GM12873 (cell line): ENCODE measurements at regions not wholly inside any gene's neighbourhood (a gene's known extent, or its start where the extent isn't known, plus 50 kb on each side); places are given as distances from the start of the nearest gene placed in this dataset.

Source experiments
- TF ChIP-seq, protein P1 (sequence below): IDR thresholded peaks from 2 replicates; pipeline ENCODE4 v1.5.1; 2012; ENCODE audit warnings: low read depth, mild to moderate bottlenecking, moderate library complexity, low read length, control low read depth; ENCODE audit not compliant: insufficient read depth; ENCODE audit errors: missing control alignments

GRCh38 chr12:3929875-3930615 lies 56.8 kb upstream of the PARP11 start:
- TF ChIP-seq, protein P1, sequence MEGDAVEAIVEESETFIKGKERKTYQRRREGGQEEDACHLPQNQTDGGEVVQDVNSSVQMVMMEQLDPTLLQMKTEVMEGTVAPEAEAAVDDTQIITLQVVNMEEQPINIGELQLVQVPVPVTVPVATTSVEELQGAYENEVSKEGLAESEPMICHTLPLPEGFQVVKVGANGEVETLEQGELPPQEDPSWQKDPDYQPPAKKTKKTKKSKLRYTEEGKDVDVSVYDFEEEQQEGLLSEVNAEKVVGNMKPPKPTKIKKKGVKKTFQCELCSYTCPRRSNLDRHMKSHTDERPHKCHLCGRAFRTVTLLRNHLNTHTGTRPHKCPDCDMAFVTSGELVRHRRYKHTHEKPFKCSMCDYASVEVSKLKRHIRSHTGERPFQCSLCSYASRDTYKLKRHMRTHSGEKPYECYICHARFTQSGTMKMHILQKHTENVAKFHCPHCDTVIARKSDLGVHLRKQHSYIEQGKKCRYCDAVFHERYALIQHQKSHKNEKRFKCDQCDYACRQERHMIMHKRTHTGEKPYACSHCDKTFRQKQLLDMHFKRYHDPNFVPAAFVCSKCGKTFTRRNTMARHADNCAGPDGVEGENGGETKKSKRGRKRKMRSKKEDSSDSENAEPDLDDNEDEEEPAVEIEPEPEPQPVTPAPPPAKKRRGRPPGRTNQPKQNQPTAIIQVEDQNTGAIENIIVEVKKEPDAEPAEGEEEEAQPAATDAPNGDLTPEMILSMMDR, result no peak

- TF ChIP-seq, protein P1, result no peak
Observed at GRCh38 chr12:3928538-3929184, 55.5 kb upstream of the PARP11 start.

DNA sequence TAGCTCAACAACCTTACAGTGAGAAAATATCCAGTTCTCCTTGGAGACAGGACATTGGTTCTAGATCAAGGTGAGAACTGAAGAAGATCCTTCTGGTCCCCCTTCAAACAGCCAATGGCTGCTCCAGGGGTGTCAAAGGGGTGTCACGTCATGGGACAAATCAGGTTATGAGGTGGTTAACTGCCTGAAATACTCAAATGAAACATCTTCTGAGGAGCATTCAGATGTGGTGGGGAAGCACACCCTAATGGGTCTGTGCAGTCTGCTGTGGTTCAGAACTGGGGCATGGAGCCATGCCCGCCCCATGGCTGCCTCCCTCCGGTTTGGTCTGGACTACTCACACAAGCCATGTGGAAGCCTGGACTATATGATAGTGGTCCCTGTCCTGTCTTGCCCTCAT lies 52.4 kb upstream of the PARP11 start:
- TF ChIP-seq, protein P1, result no peak

- TF ChIP-seq, protein P1, result no peak
Observed at GRCh38 chr12:3924761-3925160, 51.6 kb upstream of the PARP11 start.

DNA sequence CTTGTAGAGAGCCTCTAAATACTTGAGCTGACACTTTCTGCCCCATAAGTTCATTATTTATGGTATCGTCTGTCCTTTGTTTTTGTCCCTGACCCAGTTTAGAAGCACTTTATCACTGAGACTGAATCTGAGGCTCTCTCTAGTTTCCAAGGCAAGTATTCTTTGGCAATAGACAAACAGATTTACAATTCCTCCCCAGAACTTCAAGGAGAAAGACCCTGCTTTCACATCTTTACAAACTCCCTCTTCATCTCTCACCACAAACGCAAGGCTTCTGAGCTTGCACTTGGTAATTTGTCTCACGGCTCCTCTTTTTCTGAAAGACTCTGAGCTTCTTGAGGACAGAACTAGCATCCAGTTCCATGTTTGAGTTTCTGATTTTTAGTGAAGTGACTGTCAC lies 49.8 kb upstream of the PARP11 start:
- TF ChIP-seq, protein P1, result no peak
